ENCODE measurements at regions not wholly inside any gene's neighbourhood (a gene's known extent, or its start where the extent isn't known, plus 50 kb on each side); places are given as distances from the start of the nearest gene placed in this dataset.

- TF ChIP-seq ZNF501 (tag by site-specific recombination; IDR thresholded peaks at IDR 0.05) (no peak), ZNF660 (tag by site-specific recombination; IDR thresholded peaks at IDR 0.05) (no peak), ZNF423 (tag by site-specific recombination; IDR thresholded peaks at IDR 0.05) (no peak)
Observed at GRCh38 chr9:14497476-14497875, 183.5 kb upstream of the NFIB start (continued).

- TF ChIP-seq KLF16 (tag by site-specific recombination; IDR thresholded peaks at IDR 0.05) (no peak), ZNF23 (tag by site-specific recombination; IDR thresholded peaks at IDR 0.05; ENCODE audit: borderline replicate concordance) (no peak), ZNF18 (tag by site-specific recombination; IDR thresholded peaks at IDR 0.05) (no peak), ZNF19 (tag by site-specific recombination; IDR thresholded peaks at IDR 0.05; ENCODE audit: low read depth) (no peak), SP7 (tag by site-specific recombination; IDR thresholded peaks at IDR 0.05) (no peak), SP3 (tag by site-specific recombination; IDR thresholded peaks at IDR 0.05) (no peak), ZNF585B (tag by site-specific recombination; IDR thresholded peaks at IDR 0.05) (no peak), ZNF701 (tag by site-specific recombination; IDR thresholded peaks at IDR 0.05) (no peak), ZNF416 (tag by site-specific recombination; IDR thresholded peaks at IDR 0.05) (no peak), KLF10 (tag by site-specific recombination; IDR thresholded peaks at IDR 0.05) (no peak)
- Histone ChIP-seq H3K27ac (ENCODE audit: extremely low read depth, low read depth, low read length) (no peak overlapping the region), H3K4me1 (ENCODE audit: control insufficient read depth, insufficient read depth, low read length) (no peaks in the 10 kb centered on the region), H3K36me3 (ENCODE audit: control insufficient read depth in 2 of 2, insufficient read depth in 1 of 2, low read length in 2 of 2) (no peaks in the 10 kb centered on the region), H3K4me3 (ENCODE audit: low read depth, low read length) (no peak overlapping the region), H3K9me3 (ENCODE audit: control insufficient read depth, insufficient read depth, low read depth, low read length) (no peaks in the 10 kb centered on the region)
- CTCF ChIA-PET: interaction anchor here (0.9 kb wide), 1 partner anchor 280 kb away, joined by 3 read pairs; no protein-coding TSS in a partner anchor
- POLR2A ChIA-PET: no interaction called here
Observed at GRCh38 chr9:14488421-14489190, 174.7 kb upstream of the NFIB start.

GRCh38 chr9:14487547-14488185 is 173.7 kb upstream of the NFIB start:
- Histone ChIP-seq H3K36me3 (ENCODE audit: control insufficient read depth in 2 of 2, insufficient read depth in 1 of 2, low read length in 2 of 2) (no peaks in the 10 kb centered on the region), H3K4me1 (ENCODE audit: control insufficient read depth, insufficient read depth, low read length) (no peaks in the 10 kb centered on the region), H3K27ac (ENCODE audit: extremely low read depth, low read depth, low read length) (no peak overlapping the region), H3K4me3 (ENCODE audit: low read depth, low read length) (no peak overlapping the region), H3K9me3 (ENCODE audit: control insufficient read depth, insufficient read depth, low read depth, low read length) (no peaks in the 10 kb centered on the region)
- TF ChIP-seq ZBTB26 (tag by site-specific recombination; optimal IDR thresholded peaks at IDR 0.05) (no peak), ZNF529 (tag by site-specific recombination; IDR thresholded peaks at IDR 0.05; ENCODE audit: insufficient replicate concordance) (no peak), ZNF658 (tag by site-specific recombination; IDR thresholded peaks at IDR 0.05) (no peak), ZNF366 (tag by site-specific recombination; conservative IDR thresholded peaks at IDR 0.05) (no peak), ZNF239 (tag by site-specific recombination; IDR thresholded peaks at IDR 0.05) (no peak), ZFP41 (tag by site-specific recombination; IDR thresholded peaks at IDR 0.05; ENCODE audit: borderline replicate concordance) (no peak), SCRT2 (tag by site-specific recombination; IDR thresholded peaks at IDR 0.05) (no peak), ZSCAN18 (tag by site-specific recombination; IDR thresholded peaks at IDR 0.05) (no peak), YY1 (tag by site-specific recombination; IDR thresholded peaks at IDR 0.05) (no peak), ZNF19 (tag by site-specific recombination; IDR thresholded peaks at IDR 0.05; ENCODE audit: low read depth) (no peak)
- ChIA-PET CTCF (interaction anchor here (0.9 kb wide), 1 partner anchor 281 kb away, joined by 3 read pairs; no protein-coding TSS in a partner anchor), POLR2A (no interaction called here)
